IPS-20b (cell line): ENCODE measurements at regions not wholly inside any gene's neighbourhood (a gene's known extent, or its start where the extent isn't known, plus 50 kb on each side); places are given as distances from the start of the nearest gene placed in this dataset.

Experiments used
- H3K27ac ChIP-seq: one replicate; pipeline ENCODE4 v1.5.1; 2013; ENCODE audit warnings: low read length
- H3K27me3 ChIP-seq: 2 replicates; pipeline ENCODE4 v1.6.1; 2013; ENCODE audit warnings: mild to moderate bottlenecking, low read length, inconsistent platforms; ENCODE audit not compliant: insufficient read depth
- H3K36me3 ChIP-seq: 2 replicates; pipeline ENCODE4 v1.6.1; 2013; ENCODE audit warnings: low read depth, mild to moderate bottlenecking, inconsistent platforms, low read length, moderate library complexity; ENCODE audit not compliant: insufficient read depth
- H3K4me1 ChIP-seq: 2 replicates; pipeline ENCODE4 v1.6.1; 2013; ENCODE audit warnings: mild to moderate bottlenecking, control low read depth, inconsistent platforms, low read length, moderate library complexity; ENCODE audit not compliant: insufficient read depth
- H3K4me3 ChIP-seq: 2 replicates; pipeline ENCODE4 v1.5.1; 2013; ENCODE audit warnings: mild to moderate bottlenecking, low read length, inconsistent platforms
- H3K9ac ChIP-seq: 2 replicates; pipeline ENCODE4 v1.6.1; 2013; ENCODE audit warnings: low read depth, mild to moderate bottlenecking, inconsistent platforms, low read length, moderate library complexity
- H3K9me3 ChIP-seq: 2 replicates; pipeline ENCODE4 v1.6.1; 2013; ENCODE audit warnings: mild to moderate bottlenecking, low read depth, low read length, inconsistent platforms; ENCODE audit not compliant: insufficient read depth

GRCh38 chr13:87058786-87059329, 612.3 kb upstream of the SLITRK5 start:
- Histone ChIP-seq H3K9me3 (no peaks in the 10 kb centered on the region), H3K9ac (no peak overlapping the region), H3K27me3 (no peaks in the 10 kb centered on the region), H3K4me1 (no peaks in the 10 kb centered on the region), H3K36me3 (no peaks in the 10 kb centered on the region), H3K4me3 (no peak overlapping the region), H3K27ac (no peak overlapping the region)

- Histone ChIP-seq H3K4me3 (no peak overlapping the region), H3K27ac (no peak overlapping the region), H3K9me3 (no peaks in the 10 kb centered on the region), H3K9ac (no peak overlapping the region), H3K4me1 (no peaks in the 10 kb centered on the region), H3K36me3 (no peaks in the 10 kb centered on the region), H3K27me3 (no peaks in the 10 kb centered on the region)
Measured at GRCh38 chr13:87078947-87079795, 592.0 kb upstream of the SLITRK5 start.

GRCh38 chr13:87080100-87080779, 590.9 kb upstream of the SLITRK5 start:
- no peaks in the 10 kb centered on the region for H3K9me3 ChIP-seq
- no peaks in the 10 kb centered on the region for H3K4me1 ChIP-seq
- H3K27ac ChIP-seq = no peak overlapping the region
- H3K4me3 ChIP-seq = no peak overlapping the region
- H3K36me3 ChIP-seq = no peaks in the 10 kb centered on the region
- H3K9ac ChIP-seq = no peak overlapping the region
- H3K27me3 ChIP-seq = no peaks in the 10 kb centered on the region

- Histone ChIP-seq H3K9ac (no peak overlapping the region), H3K36me3 (no peaks in the 10 kb centered on the region), H3K4me1 (no peaks in the 10 kb centered on the region), H3K9me3 (no peaks in the 10 kb centered on the region), H3K4me3 (no peak overlapping the region), H3K27me3 (no peaks in the 10 kb centered on the region), H3K27ac (no peak overlapping the region)
Measured at GRCh38 chr13:87084192-87084591, 587.0 kb upstream of the SLITRK5 start.

GRCh38 chr13:87087741-87088140, 583.4 kb upstream of the SLITRK5 start:
- Histone ChIP-seq H3K4me1 (no peaks in the 10 kb centered on the region), H3K27me3 (no peaks in the 10 kb centered on the region), H3K4me3 (no peak overlapping the region), H3K9me3 (no peaks in the 10 kb centered on the region), H3K27ac (no peak overlapping the region), H3K36me3 (no peaks in the 10 kb centered on the region), H3K9ac (no peak overlapping the region)

- no peak overlapping the region for H3K27ac ChIP-seq
- no peaks in the 10 kb centered on the region; the same call in 1 of the 2 replicates for H3K4me1 ChIP-seq
- H3K36me3 ChIP-seq = no peaks in the 10 kb centered on the region
- no peaks in the 10 kb centered on the region for H3K9me3 ChIP-seq
- H3K4me3 ChIP-seq = no peak overlapping the region
- no peak overlapping the region for H3K9ac ChIP-seq
- no peaks in the 10 kb centered on the region for H3K27me3 ChIP-seq
Measured at GRCh38 chr13:87089391-87089790, 581.8 kb upstream of the SLITRK5 start.

GRCh38 chr13:87093399-87093798, 577.8 kb upstream of the SLITRK5 start:
- Histone ChIP-seq H3K27ac (no peak overlapping the region), H3K9me3 (no peaks in the 10 kb centered on the region), H3K4me3 (no peak overlapping the region), H3K27me3 (no peaks in the 10 kb centered on the region), H3K9ac (no peak overlapping the region), H3K4me1 (no peaks in the 10 kb centered on the region; the same call in 1 of the 2 replicates), H3K36me3 (no peaks in the 10 kb centered on the region)

GRCh38 chr13:87094646-87095045, 576.5 kb upstream of the SLITRK5 start:
- H3K4me3 ChIP-seq = no peak overlapping the region
- no peaks in the 10 kb centered on the region for H3K27me3 ChIP-seq
- H3K36me3 ChIP-seq = no peaks in the 10 kb centered on the region
- no peaks in the 10 kb centered on the region; the same call in 1 of the 2 replicates for H3K4me1 ChIP-seq
- H3K27ac ChIP-seq = no peak overlapping the region
- H3K9ac ChIP-seq = no peak overlapping the region
- no peaks in the 10 kb centered on the region for H3K9me3 ChIP-seq

GRCh38 chr13:87100431-87100830, 570.7 kb upstream of the SLITRK5 start:
- no peak overlapping the region for H3K27ac ChIP-seq
- H3K27me3 ChIP-seq = no peaks in the 10 kb centered on the region
- H3K36me3 ChIP-seq = no peaks in the 10 kb centered on the region

GRCh38 chr13:87107651-87108050, 563.5 kb upstream of the SLITRK5 start:
- H3K27ac ChIP-seq = no peak overlapping the region
- no peaks in the 10 kb centered on the region for H3K9me3 ChIP-seq
- no peak overlapping the region for H3K9ac ChIP-seq
- H3K4me3 ChIP-seq = no peak overlapping the region
- H3K4me1 ChIP-seq = no peaks in the 10 kb centered on the region
- H3K27me3 ChIP-seq = no peaks in the 10 kb centered on the region
- H3K36me3 ChIP-seq = no peaks in the 10 kb centered on the region

More at GRCh38 chr13:87100431-87100830, 570.7 kb upstream of the SLITRK5 start:
- Histone ChIP-seq H3K9ac (no peak overlapping the region), H3K9me3 (no peaks in the 10 kb centered on the region), H3K4me3 (no peak overlapping the region), H3K4me1 (no peaks in the 10 kb centered on the region)

- no peaks in the 10 kb centered on the region for H3K27me3 ChIP-seq
- H3K36me3 ChIP-seq = no peaks in the 10 kb centered on the region
- H3K9ac ChIP-seq = no peak overlapping the region
- no peaks in the 10 kb centered on the region for H3K9me3 ChIP-seq
- H3K27ac ChIP-seq = no peak overlapping the region
- no peak overlapping the region for H3K4me3 ChIP-seq
- no peaks in the 10 kb centered on the region for H3K4me1 ChIP-seq
Measured at GRCh38 chr13:87120476-87120875, 550.7 kb upstream of the SLITRK5 start.

GRCh38 chr13:87122551-87122950, 548.6 kb upstream of the SLITRK5 start:
- Histone ChIP-seq H3K9me3 (no peaks in the 10 kb centered on the region), H3K4me1 (no peaks in the 10 kb centered on the region), H3K4me3 (no peak overlapping the region), H3K9ac (no peak overlapping the region), H3K27me3 (no peaks in the 10 kb centered on the region), H3K27ac (no peak overlapping the region), H3K36me3 (no peaks in the 10 kb centered on the region)
